HG03439 (cell line): ENCODE measurements at regions not wholly inside any gene's neighbourhood (a gene's known extent, or its start where the extent isn't known, plus 50 kb on each side); places are given as distances from the start of the nearest gene placed in this dataset.

Experiments used
- ATAC-seq: cut with Tn5 transposase; IDR thresholded peaks from one replicate; pipeline ENCODE4 v1.9.1; 2021; ENCODE audit warnings: mild to moderate bottlenecking, moderate library complexity; ENCODE audit not compliant: unreplicated experiment

DNA sequence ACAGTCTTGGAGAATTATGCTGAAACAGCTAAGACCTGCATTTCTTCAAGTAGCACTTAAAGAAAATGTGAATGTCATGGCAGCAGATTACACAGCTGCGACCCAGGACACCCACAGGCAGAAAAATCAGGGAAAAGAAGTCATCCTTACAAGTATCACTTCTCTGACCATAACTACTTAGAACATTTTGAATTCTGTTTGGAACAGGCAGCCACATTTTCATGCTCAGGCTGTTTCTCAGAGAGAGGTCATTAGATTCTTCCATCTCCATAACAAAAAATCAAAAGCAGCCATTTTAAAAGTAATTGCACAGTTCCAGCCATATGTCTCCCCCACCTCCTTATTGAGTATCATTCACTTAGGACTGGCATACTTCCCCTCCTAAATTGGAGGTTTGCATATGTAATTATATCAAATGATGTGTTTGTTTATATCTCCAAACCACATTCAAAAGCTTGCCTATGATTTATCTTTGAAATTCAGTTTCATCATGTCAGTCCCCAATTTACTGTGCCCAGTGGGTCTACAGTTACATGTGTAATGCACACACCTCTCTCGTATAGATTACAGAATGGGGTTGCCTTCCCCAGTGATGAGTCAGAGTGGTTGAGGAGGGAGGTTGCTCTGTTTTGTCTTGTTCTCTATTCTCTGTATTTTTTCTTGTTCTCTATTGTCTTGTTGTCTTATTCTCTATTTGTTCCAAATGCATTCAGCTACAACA lies 276.5 kb upstream of the MTNR1B start:
- ATAC-seq: no peak

DNA sequence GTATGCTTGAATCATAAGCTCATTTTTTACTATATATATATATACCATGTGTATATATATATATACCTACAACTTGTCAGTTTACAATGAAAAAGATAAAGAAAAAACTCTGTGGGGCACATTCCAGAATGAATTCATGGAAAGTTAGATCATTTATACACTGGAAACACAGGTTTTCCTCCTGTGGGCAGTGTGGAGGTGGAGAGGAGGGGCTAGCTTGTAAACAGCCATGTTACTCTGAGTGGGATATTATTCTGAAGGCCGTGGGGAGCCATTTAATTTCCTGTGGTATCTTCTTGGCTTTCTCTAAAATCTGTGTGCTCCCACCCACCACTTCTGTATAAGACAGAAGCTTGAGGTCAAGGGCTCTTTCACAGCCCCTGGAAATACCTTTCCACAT lies 273.4 kb upstream of the MTNR1B start:
- ATAC-seq: no peak

DNA sequence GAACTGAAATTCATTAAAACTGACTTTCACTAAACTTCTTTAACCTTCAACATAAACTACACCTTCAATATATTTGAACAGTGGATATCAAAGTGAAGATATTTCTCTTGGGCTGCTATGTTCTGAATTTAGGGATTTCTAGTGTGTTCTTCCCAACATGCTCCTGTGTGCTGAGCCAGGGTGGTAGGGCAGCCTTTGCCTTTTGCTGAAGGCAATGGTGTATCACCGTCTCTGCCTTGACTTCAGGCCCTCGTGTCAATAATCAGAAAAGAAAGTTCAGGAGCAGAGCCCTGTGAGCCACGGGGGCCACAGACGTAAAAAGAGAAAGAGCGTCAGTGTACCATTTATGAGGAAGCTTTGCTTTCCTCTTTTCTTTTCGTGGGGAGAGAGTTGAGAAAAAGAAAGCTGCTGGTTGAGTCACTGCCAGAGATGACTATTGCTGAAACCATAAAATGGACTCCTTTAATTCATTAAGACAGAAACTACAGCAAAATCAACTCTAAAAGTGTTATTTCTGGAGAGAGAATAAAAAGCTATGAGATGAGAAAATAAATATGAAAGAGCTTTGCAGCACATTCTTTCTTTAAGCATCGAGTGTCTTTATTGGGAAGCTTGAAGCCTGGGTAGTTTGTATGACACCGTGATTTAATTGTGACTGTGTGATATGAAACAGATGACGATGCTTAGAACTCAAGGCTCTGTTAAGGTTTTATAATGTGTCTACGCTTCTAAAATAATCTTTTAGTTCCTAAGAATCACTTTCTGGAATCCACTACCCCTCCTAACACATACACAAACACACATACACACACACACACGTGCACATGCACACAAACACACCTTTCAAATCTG lies 271.8 kb upstream of the MTNR1B start:
- no peak for ATAC-seq

GRCh38 chr11:92698742-92699141 lies 270.7 kb upstream of the MTNR1B start:
- no peak for ATAC-seq

GRCh38 chr11:92702037-92702804 lies 267.2 kb upstream of the MTNR1B start:
- no peak for ATAC-seq

DNA sequence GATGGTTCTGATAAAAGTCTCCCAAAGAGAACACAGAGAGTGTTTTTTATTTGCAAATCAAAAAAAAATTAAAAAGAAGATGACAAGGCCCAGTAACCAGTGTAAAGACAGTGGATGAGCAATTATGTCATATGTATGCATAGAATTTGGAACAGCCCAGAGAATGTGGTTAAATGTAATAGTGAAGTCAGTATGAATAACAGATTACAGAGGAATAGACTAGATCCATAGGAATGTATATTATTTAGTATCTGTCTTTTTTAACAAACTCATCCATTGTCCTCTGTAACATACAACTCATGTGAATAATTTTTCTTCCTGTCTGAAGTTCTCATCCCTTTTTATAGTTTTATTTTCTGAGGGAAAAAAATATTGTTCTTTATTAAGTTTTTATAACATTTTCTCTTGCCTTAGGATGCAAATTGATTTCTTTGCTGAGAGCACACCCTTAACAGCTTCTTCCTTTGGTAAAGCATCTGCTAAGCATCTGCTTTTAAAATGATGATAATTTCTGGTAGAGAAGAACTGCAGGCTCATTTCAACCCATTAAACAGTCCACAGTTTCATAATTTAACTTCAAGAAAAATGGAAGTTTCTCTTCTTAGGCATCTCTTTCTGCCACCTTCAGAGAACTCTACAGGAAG lies 266.5 kb upstream of the MTNR1B start:
- no peak for ATAC-seq

GRCh38 chr11:92703449-92703830 lies 266.0 kb upstream of the MTNR1B start:
- ATAC-seq: no peak

GRCh38 chr11:92707173-92707619 lies 262.3 kb upstream of the MTNR1B start:
- no peak for ATAC-seq

DNA sequence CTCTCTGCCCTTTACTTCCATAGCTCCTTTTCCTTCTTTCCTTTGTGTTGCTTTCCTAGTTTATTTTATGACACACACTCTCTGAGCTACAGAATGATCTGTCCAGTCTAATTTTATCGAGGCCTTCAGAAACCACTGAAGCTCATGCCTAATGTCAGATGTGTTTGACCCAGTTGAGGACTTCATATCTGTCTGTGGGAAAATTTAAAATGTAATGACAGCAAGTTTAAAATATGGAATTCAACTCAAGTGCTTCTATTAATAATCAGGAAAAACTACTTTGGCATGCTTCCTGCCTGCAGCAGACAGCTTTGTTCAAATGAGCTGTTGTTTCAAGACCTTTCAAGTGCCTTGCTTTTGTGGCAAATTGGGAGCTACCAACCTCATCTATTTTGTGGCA lies 261.8 kb upstream of the MTNR1B start:
- ATAC-seq: no peak

DNA sequence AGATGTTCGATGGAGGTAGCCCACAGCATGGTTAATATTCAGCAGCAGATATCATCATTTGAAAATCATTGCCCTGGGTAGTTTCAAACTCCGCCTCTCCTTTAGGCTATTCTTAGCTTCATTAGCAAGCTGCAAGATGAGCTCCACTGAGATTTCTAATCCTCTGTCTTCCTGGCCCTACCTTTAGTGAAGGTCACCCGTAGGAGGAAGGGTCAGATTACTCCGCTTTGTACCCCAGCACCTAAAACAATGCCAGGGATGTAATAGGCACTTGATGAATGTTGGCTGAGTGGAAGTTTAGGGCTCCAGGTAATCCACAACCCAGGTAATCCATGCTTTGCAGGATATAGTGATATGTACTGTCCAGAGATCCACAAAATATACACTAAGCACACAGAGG lies 260.1 kb upstream of the MTNR1B start:
- no peak for ATAC-seq

DNA sequence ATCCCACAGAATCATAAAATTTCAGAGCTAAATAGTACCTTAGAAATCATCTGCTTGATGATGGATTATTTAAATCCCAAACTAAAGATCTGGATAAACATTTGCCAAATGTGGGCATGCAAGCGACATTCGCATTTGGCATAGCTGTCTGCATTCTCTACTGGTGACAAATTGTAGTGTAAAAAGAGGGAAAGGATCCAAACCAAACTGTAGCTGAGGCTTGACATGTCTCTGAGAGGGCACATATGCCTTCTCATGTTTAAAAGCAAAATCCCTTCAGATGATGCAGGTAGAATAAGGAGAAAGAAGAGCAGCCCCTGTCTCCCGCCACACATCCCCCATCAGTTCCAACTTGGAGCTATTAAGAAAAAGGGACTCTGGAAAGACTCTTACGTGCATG lies 257.5 kb upstream of the MTNR1B start:
- no peak for ATAC-seq

DNA sequence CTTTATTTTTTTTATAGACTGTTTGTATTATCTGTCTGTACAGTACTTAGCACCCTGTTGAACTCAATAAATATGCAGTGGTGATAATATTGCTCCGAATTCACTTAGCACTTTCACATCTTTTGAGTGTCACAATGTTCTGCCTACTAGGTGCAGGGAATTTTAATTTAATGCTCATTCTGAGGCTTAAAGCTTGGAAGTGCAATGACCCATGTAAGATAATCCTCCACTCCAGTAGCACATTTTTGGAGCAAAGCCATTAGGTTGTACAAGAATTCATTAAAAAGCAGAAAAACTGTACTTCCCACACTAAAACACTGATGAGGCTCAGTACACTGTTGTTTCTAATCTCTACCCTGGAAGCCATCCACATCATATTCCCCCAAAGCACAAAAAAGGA lies 255.3 kb upstream of the MTNR1B start:
- no peak for ATAC-seq

- no peak for ATAC-seq
Observed at GRCh38 chr11:92717240-92717639, 252.2 kb upstream of the MTNR1B start.

GRCh38 chr11:92720385-92720784 lies 249.1 kb upstream of the MTNR1B start:
- no peak for ATAC-seq

DNA sequence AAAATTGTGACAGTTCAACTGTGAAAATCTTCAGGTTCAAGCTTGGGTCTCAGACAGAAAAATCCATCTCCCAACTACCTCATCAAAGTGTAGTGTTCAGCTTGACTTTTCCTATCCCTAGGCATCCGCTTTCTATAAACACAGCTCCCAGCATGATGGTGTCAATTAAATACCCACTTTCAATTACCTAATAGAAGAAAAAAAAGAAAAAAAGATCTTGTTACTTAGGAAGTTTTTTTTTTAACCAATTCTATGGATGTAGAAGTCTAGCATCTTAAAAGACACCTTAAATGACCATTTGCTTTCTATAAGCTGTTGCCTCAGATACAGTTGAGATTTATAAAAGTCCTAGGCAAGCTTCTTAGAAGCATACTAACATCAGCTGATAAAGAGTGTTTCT lies 244.1 kb upstream of the MTNR1B start:
- no peak for ATAC-seq

GRCh38 chr11:92727123-92727522 lies 242.3 kb upstream of the MTNR1B start:
- ATAC-seq: no peak

DNA sequence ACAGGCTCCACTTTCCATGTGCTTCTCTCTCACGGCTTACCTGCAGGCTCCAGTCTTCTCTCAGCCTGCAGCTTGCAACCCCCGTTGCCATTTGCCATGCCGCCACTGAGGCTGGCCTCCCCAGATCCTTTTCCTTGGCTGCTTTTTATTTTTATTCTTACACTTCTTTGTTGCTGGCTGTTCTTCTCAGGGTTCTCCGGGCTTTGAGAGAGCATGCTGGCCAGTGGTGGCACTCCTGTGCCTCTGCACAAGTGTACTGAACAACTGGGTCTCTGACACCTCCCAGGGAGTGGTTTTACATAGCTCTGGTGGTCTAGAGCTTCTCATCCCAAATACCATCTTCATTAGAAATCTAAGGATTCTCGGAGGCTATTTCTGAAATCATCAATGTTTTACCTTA lies 241.7 kb upstream of the MTNR1B start:
- no peak for ATAC-seq

GRCh38 chr11:92728628-92729027 lies 240.8 kb upstream of the MTNR1B start:
- no peak for ATAC-seq

GRCh38 chr11:92735039-92735438 lies 234.4 kb upstream of the MTNR1B start:
- no peak for ATAC-seq

- ATAC-seq: no peak
Observed at GRCh38 chr11:92738276-92738675, 231.2 kb upstream of the MTNR1B start.

GRCh38 chr11:92739041-92739440 lies 230.4 kb upstream of the MTNR1B start:
- no peak for ATAC-seq
